Lung (tissue), 11 donors: ENCODE measurements at regions not wholly inside any gene's neighbourhood (a gene's known extent, or its start where the extent isn't known, plus 50 kb on each side); places are given as distances from the start of the nearest gene placed in this dataset.

Source experiments
- ATAC-seq: fragments of 200-7000 bp; cut with Tn5 transposase; one replicate; pipeline ENCODE4 v1.9.1; 2020; ENCODE audit warnings: moderate number of reproducible peaks; ENCODE audit not compliant: insufficient read depth, low FRiP score
- DNase-seq, 3 donors: peaks; one replicate each; pipeline ENCODE4 v3.0.0-alpha.2; 2013 to 2017
- H3K27ac ChIP-seq, 2 donors: one replicate each; pipeline ENCODE4 v1.5.1; 2013; ENCODE audit warnings: mild to moderate bottlenecking in 2 of 2, moderate library complexity in 2 of 2, control low read depth in 1 of 2, inconsistent platforms in 1 of 2, low read depth in 1 of 2, low read length in 1 of 2
- H3K27me3 ChIP-seq, 3 donors: one replicate each; pipeline ENCODE4 v1.5.1; 2013; ENCODE audit warnings: low read length in 2 of 3; ENCODE audit not compliant: control insufficient read depth in 3 of 3, insufficient read depth in 3 of 3
- H3K36me3 ChIP-seq, 4 donors: one replicate each; pipeline ENCODE4 v1.5.1; 2013; ENCODE audit warnings: low read length in 4 of 4, mild to moderate bottlenecking in 1 of 4, moderate library complexity in 1 of 4; ENCODE audit not compliant: control insufficient read depth in 4 of 4, insufficient read depth in 4 of 4
- H3K4me1 ChIP-seq, 5 donors: one replicate each; pipeline ENCODE4 v1.5.1; 2013; ENCODE audit warnings: low read length in 5 of 5, mild to moderate bottlenecking in 2 of 5, moderate library complexity in 1 of 5; ENCODE audit not compliant: control insufficient read depth in 5 of 5, insufficient read depth in 5 of 5
- H3K4me3 ChIP-seq: one replicate; pipeline ENCODE4 v1.5.1; 2013; ENCODE audit warnings: mild to moderate bottlenecking, control low read depth, moderate library complexity
- H3K9ac ChIP-seq, 2 donors: one replicate each; pipeline ENCODE4 v1.5.1; 2013; ENCODE audit warnings: low read length in 2 of 2, control low read depth in 1 of 2; ENCODE audit not compliant: insufficient read depth in 1 of 2
- H3K9me3 ChIP-seq, 4 donors: one replicate each; pipeline ENCODE4 v1.5.1; 2013; ENCODE audit warnings: low read length in 3 of 4, mild to moderate bottlenecking in 1 of 4, moderate library complexity in 1 of 4; ENCODE audit not compliant: control insufficient read depth in 4 of 4, insufficient read depth in 3 of 4
- CTCF ChIP-seq: IDR thresholded peaks from 2 replicates; pipeline ENCODE4 v1.5.1; 2012; ENCODE audit warnings: mild to moderate bottlenecking; ENCODE audit errors: control extremely low read depth, extremely low read depth
- WGBS, 2 donors: extraction: QIAGEN DNeasy Blood & Tissue Kit; methylation state at CpG; one replicate each; pipeline ENCODE4 v1.1.7; 2013; 5-methylcytosine and 5-hydroxymethylcytosine counted together
- donor health status: control.
- donor health status: control.
- donor health status: Bipolar disorder and iron deficiency.
- donor health status: healthy.
- donor health status: DM: yes; HTN: yes; CAD: no.

DNA sequence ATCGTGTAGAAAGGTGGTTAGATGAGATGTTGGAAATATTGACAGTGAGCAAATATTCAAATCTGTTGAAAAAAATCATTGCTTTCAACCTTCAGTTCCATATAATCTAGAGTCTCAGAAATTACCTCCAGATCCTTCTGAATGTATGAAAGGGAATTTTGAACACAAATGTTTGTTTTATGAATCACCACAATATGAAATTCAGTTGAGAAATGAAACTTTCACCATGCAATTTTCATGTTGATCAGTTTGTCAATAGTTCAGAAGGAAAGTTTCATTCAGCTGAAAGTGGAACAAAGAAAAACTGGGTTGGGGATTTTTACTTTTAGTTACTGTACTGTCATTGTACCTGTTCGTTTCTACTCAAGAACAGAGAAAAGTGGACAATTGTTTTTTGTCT lies 953.6 kb downstream of the SLC6A15 start:
- no peak overlapping the region for H3K27ac ChIP-seq
- no peaks in the 10 kb centered on the region for H3K4me1 ChIP-seq
- 56 to 63% methylated on average over 2 of the region's 2 CpGs for WGBS, 2 donors
- H3K9ac ChIP-seq = no peak overlapping the region
- no peaks in the 10 kb centered on the region for H3K27me3 ChIP-seq
- DNase-seq (no peak), ATAC-seq (no peak)
- no peak overlapping the region for H3K4me3 ChIP-seq
- TF ChIP-seq CTCF = no peak
- H3K9me3 ChIP-seq = no peaks in the 10 kb centered on the region
- no peaks in the 10 kb centered on the region for H3K36me3 ChIP-seq

GRCh38 chr12:83954956-83955601 lies 957.5 kb downstream of the SLC6A15 start:
- Histone ChIP-seq H3K4me1 (no peaks in the 10 kb centered on the region), H3K27me3 (no peaks in the 10 kb centered on the region), H3K9ac (no peak overlapping the region), H3K4me3 (no peak overlapping the region), H3K27ac (no peak overlapping the region), H3K36me3 (no peaks in the 10 kb centered on the region), H3K9me3 (peaks cover 0 to 2% (median 0%) of the 10 kb centered on the region in 4 donors)
- no peak for TF ChIP-seq CTCF
- no peak for ATAC-seq
- DNase-seq = no peak
- WGBS, 2 donors = 54 to 71% methylated on average over 3 of the region's 3 CpGs

GRCh38 chr12:83954071-83954789 lies 958.4 kb downstream of the SLC6A15 start:
- no peak overlapping the region for H3K4me3 ChIP-seq
- no peak overlapping the region for H3K9ac ChIP-seq
- no peak for DNase-seq
- H3K9me3 ChIP-seq = peaks cover 0 to 2% (median 0%) of the 10 kb centered on the region in 4 donors
- no peak for TF ChIP-seq CTCF
- H3K4me1 ChIP-seq = no peaks in the 10 kb centered on the region
- no peak overlapping the region for H3K27ac ChIP-seq
- WGBS, 2 donors = 76 to 78% methylated on average over 2 of the region's 2 CpGs
- H3K36me3 ChIP-seq = no peaks in the 10 kb centered on the region
- no peak for ATAC-seq
- no peaks in the 10 kb centered on the region for H3K27me3 ChIP-seq
